GM18511 (cell line): ENCODE measurements at regions not wholly inside any gene's neighbourhood (a gene's known extent, or its start where the extent isn't known, plus 50 kb on each side); places are given as distances from the start of the nearest gene placed in this dataset.
A peak's percentile ranks its signal among the peaks of the same experiment; 100 is the strongest.

Experiments used
- ATAC-seq: cut with Tn5 transposase; IDR thresholded peaks from one replicate; pipeline ENCODE4 v1.9.1; 2021; ENCODE audit warnings: mild to moderate bottlenecking, moderate library complexity; ENCODE audit not compliant: unreplicated experiment

GRCh38 chr12:43120150-43120549 is 431.9 kb downstream of the ADAMTS20 start:
- ATAC-seq: no peak

- no peak for ATAC-seq
Observed at GRCh38 chr12:43118881-43119280, 433.1 kb downstream of the ADAMTS20 start.

- no peak for ATAC-seq
Observed at GRCh38 chr12:43118234-43118633, 433.8 kb downstream of the ADAMTS20 start.

- ATAC-seq: no peak
Observed at GRCh38 chr12:43117226-43117930, 434.6 kb downstream of the ADAMTS20 start.

- no peak for ATAC-seq
Observed at GRCh38 chr12:43115441-43116160, 436.4 kb downstream of the ADAMTS20 start.

- no peak for ATAC-seq
Observed at GRCh38 chr12:43114316-43114715, 437.7 kb downstream of the ADAMTS20 start.

GRCh38 chr12:43113616-43114015 is 438.4 kb downstream of the ADAMTS20 start:
- no peak for ATAC-seq

- ATAC-seq: no peak
Observed at GRCh38 chr12:43113135-43113534, 438.9 kb downstream of the ADAMTS20 start.

- ATAC-seq: no peak
Observed at GRCh38 chr12:43112101-43112920, 439.7 kb downstream of the ADAMTS20 start.

GRCh38 chr12:43111608-43112007 is 440.4 kb downstream of the ADAMTS20 start:
- ATAC-seq: peak; percentile 66

GRCh38 chr12:43109631-43110345 is 442.2 kb downstream of the ADAMTS20 start:
- ATAC-seq: no peak

GRCh38 chr12:43108656-43109055 is 443.3 kb downstream of the ADAMTS20 start:
- ATAC-seq: no peak

- no peak for ATAC-seq
Observed at GRCh38 chr12:43107026-43107775, 444.8 kb downstream of the ADAMTS20 start.

- no peak for ATAC-seq
Observed at GRCh38 chr12:43106355-43106754, 445.6 kb downstream of the ADAMTS20 start.

- no peak for ATAC-seq
Observed at GRCh38 chr12:43105426-43105981, 446.5 kb downstream of the ADAMTS20 start.

- no peak for ATAC-seq
Observed at GRCh38 chr12:43104494-43104893, 447.5 kb downstream of the ADAMTS20 start.

GRCh38 chr12:43103866-43104265 is 448.1 kb downstream of the ADAMTS20 start:
- no peak for ATAC-seq

- ATAC-seq: no peak
Observed at GRCh38 chr12:43102546-43103264, 449.3 kb downstream of the ADAMTS20 start.

- ATAC-seq: no peak
Observed at GRCh38 chr12:43100231-43100630, 451.8 kb downstream of the ADAMTS20 start.
